ENCODE measurements at regions not wholly inside any gene's neighbourhood (a gene's known extent, or its start where the extent isn't known, plus 50 kb on each side); places are given as distances from the start of the nearest gene placed in this dataset.

GRCh38 chr2:7809640-7810039, 872.2 kb upstream of the ID2 start:
- H3K9ac ChIP-seq (ENCODE audit: low read depth, low read length, poor library complexity): no peak overlapping the region
- no peak overlapping the region for H2BK120ac ChIP-seq (ENCODE audit: low read depth, low read length)
- H3K27me3 ChIP-seq (ENCODE audit: control insufficient read depth in 3 of 3, insufficient read depth in 3 of 3, low read depth in 1 of 3, low read length in 3 of 3): no peaks in the 10 kb centered on the region
- WGBS, 2 donors (ENCODE audit: extremely low coverage in 2 of 2, insufficient read length in 2 of 2, insufficient replicate concordance in 1 of 2): no CpG with 5 or more reads among the region's 3 CpGs
- no peak overlapping the region for H3K27ac ChIP-seq (replicated peaks; ENCODE audit: low read length)
- no peak overlapping the region for H4K91ac ChIP-seq (ENCODE audit: low read depth, low read length, poor library complexity)
- no peaks in the 10 kb centered on the region for H3K4me1 ChIP-seq (ENCODE audit: control insufficient read depth in 2 of 2, insufficient read depth in 1 of 2, low read depth in 1 of 2, low read length in 2 of 2)
- no peak for DNase-seq (ENCODE audit: low spot score)
- no peak overlapping the region for H2BK15ac ChIP-seq (ENCODE audit: low read length)
- H2AFZ ChIP-seq (ENCODE audit: low read length): no peak overlapping the region
- H2BK5ac ChIP-seq (ENCODE audit: low read length): no peak overlapping the region
- no peak overlapping the region for H3K4me3 ChIP-seq (ENCODE audit: low read length in 2 of 2)
- H3K18ac ChIP-seq (ENCODE audit: low read length): no peak overlapping the region
- H3K36me3 ChIP-seq (replicated peaks in 1 of 2; ENCODE audit: control insufficient read depth in 2 of 2, insufficient read depth in 2 of 2, low read length in 2 of 2): no peaks in the 10 kb centered on the region
- H2AK5ac ChIP-seq (ENCODE audit: low read depth, low read length): no peak overlapping the region
- H3K9me3 ChIP-seq (replicated peaks in 1 of 2; ENCODE audit: control insufficient read depth in 2 of 2, insufficient read depth in 1 of 2, low read depth in 1 of 2, low read length in 2 of 2): peaks cover 0 to 8% of the 10 kb centered on the region in 2 donors
- H3K14ac ChIP-seq (ENCODE audit: low read length): no peak overlapping the region
- H4K8ac ChIP-seq (ENCODE audit: low read depth, low read length): no peak overlapping the region
- H3K4ac ChIP-seq (ENCODE audit: low read length): no peak overlapping the region
- H2BK12ac ChIP-seq (ENCODE audit: low read length): no peak overlapping the region
- no peak overlapping the region for H3K4me2 ChIP-seq (ENCODE audit: insufficient read depth, low read length, poor library complexity, severe bottlenecking)
- H3K79me1 ChIP-seq (ENCODE audit: low read depth, low read length): no peaks in the 10 kb centered on the region
- H3K23ac ChIP-seq (ENCODE audit: low read depth, low read length, poor library complexity): no peak overlapping the region

GRCh38 chr2:7811073-7811472, 870.8 kb upstream of the ID2 start:
- Histone ChIP-seq H4K91ac (ENCODE audit: low read depth, low read length, poor library complexity) (no peak overlapping the region), H2BK15ac (ENCODE audit: low read length) (no peak overlapping the region), H4K8ac (ENCODE audit: low read depth, low read length) (no peak overlapping the region), H2AK5ac (ENCODE audit: low read depth, low read length) (no peak overlapping the region), H3K27me3 (ENCODE audit: control insufficient read depth in 3 of 3, insufficient read depth in 3 of 3, low read depth in 1 of 3, low read length in 3 of 3) (no peaks in the 10 kb centered on the region), H3K4me3 (ENCODE audit: low read length in 2 of 2) (no peak overlapping the region), H3K23ac (ENCODE audit: low read depth, low read length, poor library complexity) (no peak overlapping the region), H3K4me1 (ENCODE audit: control insufficient read depth in 2 of 2, insufficient read depth in 1 of 2, low read depth in 1 of 2, low read length in 2 of 2) (no peaks in the 10 kb centered on the region), H3K27ac (replicated peaks; ENCODE audit: low read length) (no peak overlapping the region), H2BK12ac (ENCODE audit: low read length) (no peak overlapping the region), H3K36me3 (replicated peaks in 1 of 2; ENCODE audit: control insufficient read depth in 2 of 2, insufficient read depth in 2 of 2, low read length in 2 of 2) (no peaks in the 10 kb centered on the region), H3K4me2 (ENCODE audit: insufficient read depth, low read length, poor library complexity, severe bottlenecking) (no peak overlapping the region), H2AFZ (ENCODE audit: low read length) (no peak overlapping the region), H3K4ac (ENCODE audit: low read length) (no peak overlapping the region), H2BK120ac (ENCODE audit: low read depth, low read length) (no peak overlapping the region), H3K18ac (ENCODE audit: low read length) (no peak overlapping the region), H3K14ac (ENCODE audit: low read length) (no peak overlapping the region), H3K9ac (ENCODE audit: low read depth, low read length, poor library complexity) (no peak overlapping the region), H2BK5ac (ENCODE audit: low read length) (no peak overlapping the region), H3K9me3 (replicated peaks in 1 of 2; ENCODE audit: control insufficient read depth in 2 of 2, insufficient read depth in 1 of 2, low read depth in 1 of 2, low read length in 2 of 2) (peaks cover 0 to 3% of the 10 kb centered on the region in 2 donors), H3K79me1 (ENCODE audit: low read depth, low read length) (no peaks in the 10 kb centered on the region)
- no CpG with 5 or more reads among the region's 3 CpGs for WGBS, 2 donors (ENCODE audit: extremely low coverage in 2 of 2, insufficient read length in 2 of 2, insufficient replicate concordance in 1 of 2)
- no peak for DNase-seq (ENCODE audit: low spot score)

GRCh38 chr2:7812231-7812995, 869.4 kb upstream of the ID2 start:
- Histone ChIP-seq H3K9ac (ENCODE audit: low read depth, low read length, poor library complexity) (no peak overlapping the region), H4K8ac (ENCODE audit: low read depth, low read length) (no peak overlapping the region), H3K4me1 (ENCODE audit: control insufficient read depth in 2 of 2, insufficient read depth in 1 of 2, low read depth in 1 of 2, low read length in 2 of 2) (no peaks in the 10 kb centered on the region), H2AFZ (ENCODE audit: low read length) (no peak overlapping the region), H3K36me3 (replicated peaks in 1 of 2; ENCODE audit: control insufficient read depth in 2 of 2, insufficient read depth in 2 of 2, low read length in 2 of 2) (no peaks in the 10 kb centered on the region), H2AK5ac (ENCODE audit: low read depth, low read length) (no peak overlapping the region), H3K27me3 (ENCODE audit: control insufficient read depth in 3 of 3, insufficient read depth in 3 of 3, low read depth in 1 of 3, low read length in 3 of 3) (no peaks in the 10 kb centered on the region), H3K4me3 (ENCODE audit: low read length in 2 of 2) (no peak overlapping the region), H3K79me1 (ENCODE audit: low read depth, low read length) (no peaks in the 10 kb centered on the region), H3K9me3 (replicated peaks in 1 of 2; ENCODE audit: control insufficient read depth in 2 of 2, insufficient read depth in 1 of 2, low read depth in 1 of 2, low read length in 2 of 2) (no peaks in the 10 kb centered on the region), H3K23ac (ENCODE audit: low read depth, low read length, poor library complexity) (no peak overlapping the region), H3K27ac (replicated peaks; ENCODE audit: low read length) (no peak overlapping the region), H4K91ac (ENCODE audit: low read depth, low read length, poor library complexity) (no peak overlapping the region), H2BK120ac (ENCODE audit: low read depth, low read length) (no peak overlapping the region), H2BK15ac (ENCODE audit: low read length) (no peak overlapping the region), H2BK5ac (ENCODE audit: low read length) (no peak overlapping the region), H3K4me2 (ENCODE audit: insufficient read depth, low read length, poor library complexity, severe bottlenecking) (no peak overlapping the region), H3K4ac (ENCODE audit: low read length) (no peak overlapping the region), H3K18ac (ENCODE audit: low read length) (no peak overlapping the region), H2BK12ac (ENCODE audit: low read length) (no peak overlapping the region), H3K14ac (ENCODE audit: low read length) (no peak overlapping the region)
- DNase-seq (ENCODE audit: low spot score): no peak
- no CpG with 5 or more reads among the region's 2 CpGs for WGBS, 2 donors (ENCODE audit: extremely low coverage in 2 of 2, insufficient read length in 2 of 2, insufficient replicate concordance in 1 of 2)

GRCh38 chr2:7813541-7814292, 868.1 kb upstream of the ID2 start:
- no peaks in the 10 kb centered on the region for H3K9me3 ChIP-seq (replicated peaks in 1 of 2; ENCODE audit: control insufficient read depth in 2 of 2, insufficient read depth in 1 of 2, low read depth in 1 of 2, low read length in 2 of 2)
- H2AK5ac ChIP-seq (ENCODE audit: low read depth, low read length): no peak overlapping the region
- H3K9ac ChIP-seq (ENCODE audit: low read depth, low read length, poor library complexity): no peak overlapping the region
- no peak overlapping the region for H2BK5ac ChIP-seq (ENCODE audit: low read length)
- H3K18ac ChIP-seq (ENCODE audit: low read length): no peak overlapping the region
- no peaks in the 10 kb centered on the region for H3K79me1 ChIP-seq (ENCODE audit: low read depth, low read length)
- no peak overlapping the region for H2BK120ac ChIP-seq (ENCODE audit: low read depth, low read length)
- no peaks in the 10 kb centered on the region for H3K27me3 ChIP-seq (ENCODE audit: control insufficient read depth in 3 of 3, insufficient read depth in 3 of 3, low read depth in 1 of 3, low read length in 3 of 3)
- no peak overlapping the region for H2BK15ac ChIP-seq (ENCODE audit: low read length)
- no peaks in the 10 kb centered on the region for H3K4me1 ChIP-seq (ENCODE audit: control insufficient read depth in 2 of 2, insufficient read depth in 1 of 2, low read depth in 1 of 2, low read length in 2 of 2)
- no CpG with 5 or more reads among the region's 9 CpGs for WGBS, 2 donors (ENCODE audit: extremely low coverage in 2 of 2, insufficient read length in 2 of 2, insufficient replicate concordance in 1 of 2)
- no peak for DNase-seq (ENCODE audit: low spot score)
- H4K91ac ChIP-seq (ENCODE audit: low read depth, low read length, poor library complexity): no peak overlapping the region
- no peak overlapping the region for H3K23ac ChIP-seq (ENCODE audit: low read depth, low read length, poor library complexity)
- no peak overlapping the region for H3K4me3 ChIP-seq (ENCODE audit: low read length in 2 of 2)
- no peak overlapping the region for H3K14ac ChIP-seq (ENCODE audit: low read length)
- no peak overlapping the region for H4K8ac ChIP-seq (ENCODE audit: low read depth, low read length)
- H2AFZ ChIP-seq (ENCODE audit: low read length): no peak overlapping the region
- no peak overlapping the region for H3K4ac ChIP-seq (ENCODE audit: low read length)
- H3K36me3 ChIP-seq (replicated peaks in 1 of 2; ENCODE audit: control insufficient read depth in 2 of 2, insufficient read depth in 2 of 2, low read length in 2 of 2): no peaks in the 10 kb centered on the region
- no peak overlapping the region for H3K27ac ChIP-seq (replicated peaks; ENCODE audit: low read length)
- H3K4me2 ChIP-seq (ENCODE audit: insufficient read depth, low read length, poor library complexity, severe bottlenecking): no peak overlapping the region
- no peak overlapping the region for H2BK12ac ChIP-seq (ENCODE audit: low read length)

All from neuronal stem cell (in vitro differentiated cells).